DMS153 treated with DMSO at 0.1 percent for 48 hours (cell line): ENCODE measurements at regions not wholly inside any gene's neighbourhood (a gene's known extent, or its start where the extent isn't known, plus 50 kb on each side); places are given as distances from the start of the nearest gene placed in this dataset.
"Not testable (repeated sequence)": the region's sequence is repeated elsewhere in the genome, so short reads cannot be mapped to it uniquely, and the experiment has no call there.

Source experiments
- DNase-seq: peaks from one replicate; lab custom pipeline; 2025; ENCODE audit not compliant: unreplicated experiment; lab: John Stamatoyannopoulos, UW

- no peak for DNase-seq
Measured at GRCh38 chr6:6091608-6092002, 84.9 kb upstream of the NRN1 start.

DNA sequence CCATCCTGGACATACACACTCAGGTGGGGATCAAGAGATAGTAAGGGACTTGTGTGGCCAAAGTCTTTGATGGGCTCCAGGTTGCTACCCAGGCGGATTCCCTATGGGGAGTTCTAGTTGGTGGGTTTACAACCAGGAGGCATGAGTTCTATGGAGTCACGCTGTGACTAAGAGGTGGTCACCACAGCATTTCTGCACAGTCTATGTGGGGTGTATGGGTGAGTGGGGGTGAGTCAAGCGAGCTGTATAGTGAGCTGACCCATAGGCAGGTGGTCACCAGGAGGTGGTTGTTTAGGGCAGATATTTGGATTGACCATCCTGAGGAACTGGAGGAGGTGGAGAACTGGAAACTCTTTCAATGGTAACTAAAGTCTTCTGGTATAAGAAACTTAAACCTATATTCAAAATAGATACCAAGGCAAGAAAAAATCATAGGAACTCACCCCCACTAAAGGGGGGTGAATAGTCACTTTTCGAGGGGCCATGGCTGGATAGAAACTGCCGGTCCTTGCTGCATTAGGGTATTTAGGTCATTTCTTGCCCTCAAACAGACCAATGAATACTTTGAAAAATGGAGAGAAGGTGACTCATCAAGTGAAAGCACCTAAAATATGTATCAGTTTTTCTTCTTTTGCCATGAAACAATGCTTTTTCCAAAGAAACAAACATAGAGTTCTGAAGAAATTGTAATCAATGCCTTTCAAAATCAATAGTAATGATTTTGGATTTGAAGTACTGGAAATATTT is 84.3 kb upstream of the NRN1 start:
- no peak for DNase-seq

GRCh38 chr6:6085928-6086668 is 79.4 kb upstream of the NRN1 start:
- no peak for DNase-seq

- no peak for DNase-seq
Measured at GRCh38 chr6:6080975-6081374, 74.2 kb upstream of the NRN1 start.

DNA sequence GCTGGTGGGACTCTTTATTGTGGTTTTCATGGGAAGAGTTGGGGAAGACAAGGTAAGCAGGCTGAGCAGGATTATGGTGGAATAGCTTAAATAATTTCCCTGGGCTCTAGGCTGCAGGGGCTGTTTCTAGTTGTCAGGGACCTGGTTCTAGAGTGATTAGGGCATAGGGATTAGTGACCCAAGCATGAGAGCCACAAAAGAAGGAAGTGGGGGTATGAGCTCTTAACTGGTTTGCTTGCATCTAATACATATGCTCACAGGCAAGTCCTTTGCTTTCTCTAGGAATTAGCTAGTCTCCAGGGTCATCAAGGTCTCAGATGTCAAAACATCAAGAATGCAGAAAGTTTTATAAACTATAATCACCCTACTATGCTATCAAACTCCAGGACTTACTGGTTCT is 67.5 kb upstream of the NRN1 start:
- no peak for DNase-seq

- DNase-seq: not testable (repeated sequence)
Measured at GRCh38 chr6:6068157-6068556, 61.4 kb upstream of the NRN1 start.

- no peak for DNase-seq
Measured at GRCh38 chr6:6058054-6058444, 51.3 kb upstream of the NRN1 start.

DNA sequence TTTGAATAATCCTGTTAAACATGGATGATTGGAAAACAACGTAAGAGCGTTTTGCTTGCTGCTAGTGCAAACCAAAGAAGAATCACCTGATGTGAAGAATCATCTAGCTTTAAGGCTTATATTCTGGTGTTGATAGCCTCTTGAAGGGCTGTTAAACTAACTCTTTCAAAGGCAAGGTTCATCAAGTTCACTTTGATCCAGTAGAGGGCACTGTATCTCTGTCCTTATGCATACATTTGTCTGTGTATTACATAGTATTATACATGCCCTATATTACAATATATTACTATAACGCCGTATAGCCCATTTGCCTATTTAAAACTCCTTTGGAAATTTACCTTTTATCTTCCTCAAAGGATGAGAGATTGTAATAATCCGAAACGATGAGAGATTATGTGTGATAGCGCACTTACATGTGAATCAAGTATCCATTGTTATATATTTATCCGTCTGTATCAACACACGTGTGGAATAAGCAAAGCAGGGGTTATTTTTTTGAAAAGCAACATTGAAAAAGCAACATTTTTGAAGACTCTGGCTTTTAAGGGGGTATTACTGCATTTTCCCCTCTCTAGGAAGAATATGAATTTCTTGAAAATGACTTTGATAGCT is 50.8 kb upstream of the NRN1 start:
- peak; percentile 25 for DNase-seq
